IMR-90 (cell line): ENCODE measurements at regions not wholly inside any gene's neighbourhood (a gene's known extent, or its start where the extent isn't known, plus 50 kb on each side); places are given as distances from the start of the nearest gene placed in this dataset.

ENCODE experiments used
- ATAC-seq: fragments of 200-7000 bp; cut with Tn5 transposase; 2 replicates; pipeline ENCODE4 v1.9.1; 2020; ENCODE audit warnings: low read depth, mild to moderate bottlenecking, moderate library complexity
- BruUV-seq: library from RNA; stranded (reverse); fragments of 400-500 nt; replicated peaks from 2 replicates; lab custom pipeline; 2021; lab: Mats Ljungman, UMichigan
- CTCF ChIA-PET: fragments of 300-600 bp; formaldehyde crosslinking; extraction: SDS; loops from one replicate; lab custom pipeline; 2021; ENCODE audit warnings: antibody characterized with exemption; lab: Yijun Ruan, JAX
- POLR2A ChIA-PET: fragments of 300-600 bp; sonication (Branson Sonifier 250); formaldehyde crosslinking; loops from one replicate; lab custom pipeline; 2022; ENCODE audit warnings: antibody characterized with exemption; ENCODE audit not compliant: unreplicated experiment; lab: Charles Lee
- DNase-seq: peaks from one replicate; pipeline ENCODE4 v3.0.0; 2013
- H2AFZ ChIP-seq: replicated peaks from 2 replicates; pipeline ENCODE3; 2013; ENCODE audit warnings: low read length, mild to moderate bottlenecking; ENCODE audit not compliant: poor library complexity
- H2AK5ac ChIP-seq: 2 replicates; pipeline ENCODE4 v1.6.1; 2013; ENCODE audit warnings: low read depth, low read length, inconsistent platforms
- H2AK9ac ChIP-seq: replicated peaks from 2 replicates; pipeline ENCODE3; 2013; ENCODE audit warnings: mild to moderate bottlenecking, low read depth, low read length, moderate library complexity; ENCODE audit not compliant: poor library complexity
- H2BK120ac ChIP-seq: 2 replicates; pipeline ENCODE4 v1.6.1; 2013; ENCODE audit warnings: low read depth, low read length, inconsistent platforms
- H2BK15ac ChIP-seq: 3 replicates; pipeline ENCODE4 v1.6.1; 2013; ENCODE audit warnings: low read depth, low read length, inconsistent platforms
- H2BK20ac ChIP-seq: 2 replicates; pipeline ENCODE4 v1.6.1; 2013; ENCODE audit warnings: low read depth, mild to moderate bottlenecking, inconsistent platforms, low read length, moderate library complexity
- H2BK5ac ChIP-seq: 2 replicates; pipeline ENCODE4 v1.6.1; 2013; ENCODE audit warnings: mild to moderate bottlenecking, low read depth, low read length, inconsistent platforms; ENCODE audit not compliant: poor library complexity, severe bottlenecking
- H3K14ac ChIP-seq: replicated peaks from 2 replicates; pipeline ENCODE4 v1.6.1; 2013; ENCODE audit warnings: low read depth, low read length, inconsistent platforms
- H3K18ac ChIP-seq: 2 replicates; pipeline ENCODE4 v1.6.1; 2013; ENCODE audit warnings: low read depth, low read length, control low read depth
- H3K23ac ChIP-seq: 2 replicates; pipeline ENCODE4 v1.6.1; 2013; ENCODE audit warnings: low read depth, low read length, inconsistent platforms
- H3K27ac ChIP-seq: 2 replicates; pipeline ENCODE4 v1.5.1; 2013; ENCODE audit warnings: mild to moderate bottlenecking, control low read depth, low read length; ENCODE audit not compliant: insufficient read depth
- H3K27me3 ChIP-seq: 2 replicates; pipeline ENCODE4 v1.6.1; 2013; ENCODE audit warnings: low read length; ENCODE audit not compliant: control insufficient read depth, insufficient read depth
- H3K36me3 ChIP-seq: 2 replicates; pipeline ENCODE4 v1.6.1; 2013; ENCODE audit warnings: low read length, mixed read lengths; ENCODE audit not compliant: control insufficient read depth, insufficient read depth
- H3K4ac ChIP-seq: 2 replicates; pipeline ENCODE4 v1.6.1; 2013; ENCODE audit warnings: low read depth, low read length, inconsistent platforms
- H3K4me1 ChIP-seq: 2 replicates; pipeline ENCODE4 v1.6.1; 2013; ENCODE audit warnings: low read length, mixed read lengths; ENCODE audit not compliant: control insufficient read depth, insufficient read depth
- H3K4me2 ChIP-seq: 2 replicates; pipeline ENCODE4 v1.6.1; 2013; ENCODE audit warnings: low read depth, mild to moderate bottlenecking, control low read depth, low read length, moderate library complexity
- H3K4me3 ChIP-seq: 2 replicates; pipeline ENCODE4 v1.5.1; 2013; ENCODE audit warnings: low read depth, mild to moderate bottlenecking, control low read depth, low read length, moderate library complexity; ENCODE audit not compliant: insufficient read depth
- H3K56ac ChIP-seq: 2 replicates; pipeline ENCODE4 v1.6.1; 2013; ENCODE audit warnings: low read length, inconsistent platforms; ENCODE audit not compliant: insufficient read depth; ENCODE audit errors: extremely low read depth
- H3K79me1 ChIP-seq, 2 experiments: 2 replicates each; pipeline ENCODE4 v1.6.1; 2013; ENCODE audit warnings: low read length in 2 of 2, inconsistent platforms in 1 of 2, low read depth in 1 of 2
- H3K9ac ChIP-seq: 2 replicates; pipeline ENCODE4 v1.6.1; 2013; ENCODE audit warnings: low read depth, low read length, control low read depth
- H3K9me1 ChIP-seq: 2 replicates; pipeline ENCODE4 v1.6.1; 2013; ENCODE audit warnings: low read length, inconsistent platforms; ENCODE audit not compliant: insufficient read depth
- H3K9me3 ChIP-seq: 2 replicates; pipeline ENCODE4 v1.6.1; 2013; ENCODE audit warnings: low read length; ENCODE audit not compliant: control insufficient read depth, insufficient read depth
- H4K20me1 ChIP-seq: 2 replicates; pipeline ENCODE4 v1.6.1; 2013; ENCODE audit warnings: low read length, inconsistent platforms; ENCODE audit not compliant: insufficient read depth
- H4K5ac ChIP-seq: 2 replicates; pipeline ENCODE4 v1.6.1; 2013; ENCODE audit warnings: mild to moderate bottlenecking, low read depth, low read length, control low read depth
- H4K8ac ChIP-seq, 2 experiments: 2 replicates each; pipeline ENCODE4 v1.6.1; 2013; ENCODE audit warnings: low read depth in 2 of 2, low read length in 2 of 2, control low read depth in 1 of 2, inconsistent platforms in 1 of 2
- H4K91ac ChIP-seq: 2 replicates; pipeline ENCODE4 v1.6.1; 2013; ENCODE audit warnings: low read depth, low read length, inconsistent platforms; ENCODE audit not compliant: insufficient read depth
- BHLHE40 ChIP-seq: fragments of 150-350 bp; IDR thresholded peaks from 2 replicates; pipeline ENCODE4 v1.6.1; 2016; ENCODE audit warnings: mild to moderate bottlenecking, low read depth, low read length
- RAD21 ChIP-seq: IDR thresholded peaks from 2 replicates; pipeline ENCODE4 v1.6.1; 2012; ENCODE audit warnings: low read length, improper control_type of control experiment
- RCOR1 ChIP-seq: IDR thresholded peaks from 2 replicates; pipeline ENCODE4 v1.6.1; 2012; ENCODE audit warnings: mild to moderate bottlenecking, low read length, improper control_type of control experiment; ENCODE audit not compliant: insufficient replicate concordance
- RFX5 ChIP-seq: IDR thresholded peaks from 2 replicates; pipeline ENCODE4 v1.8.0; 2012; ENCODE audit warnings: low read depth, mild to moderate bottlenecking, low read length, moderate library complexity
- WGBS, 2 experiments: methylation state at CpG; one replicate each; pipeline versions ENCODE4 v1.1.5 to v1.1.7; 2013; ENCODE audit warnings: missing lambda C conversion rate in 2 of 2; ENCODE audit not compliant: insufficient read length in 1 of 2; ENCODE audit errors: extremely low coverage in 2 of 2; 5-methylcytosine and 5-hydroxymethylcytosine counted together
- dilution Hi-C: fragments of 300-500 bp; cut with HindIII; formaldehyde crosslinking; loops from one replicate; pipeline ENCODE4 v1.14.3; 2018; ENCODE audit warnings: low sequenced_read_pairs; ENCODE audit not compliant: unreplicated experiment
- in situ Hi-C: fragments of 300-500 bp; cut with MboI; formaldehyde crosslinking; loops from 3 replicates; pipeline ENCODE4 v1.14.3; 2019; ENCODE audit warnings: low sequenced_read_pairs, inconsistent platforms, mixed read lengths
- intact Hi-C: fragments of 100-400 bp; cut with micrococcal nuclease; formaldehyde crosslinking; loops from 2 replicates; pipeline ENCODE4 v1.10.0; 2022
- TF ChIP-seq, protein P1 (sequence below): fragments of 150-350 bp; IDR thresholded peaks from 2 replicates; pipeline ENCODE4 v1.6.1; 2017; ENCODE audit warnings: mild to moderate bottlenecking, antibody characterized with exemption, low read length, low read depth

DNA sequence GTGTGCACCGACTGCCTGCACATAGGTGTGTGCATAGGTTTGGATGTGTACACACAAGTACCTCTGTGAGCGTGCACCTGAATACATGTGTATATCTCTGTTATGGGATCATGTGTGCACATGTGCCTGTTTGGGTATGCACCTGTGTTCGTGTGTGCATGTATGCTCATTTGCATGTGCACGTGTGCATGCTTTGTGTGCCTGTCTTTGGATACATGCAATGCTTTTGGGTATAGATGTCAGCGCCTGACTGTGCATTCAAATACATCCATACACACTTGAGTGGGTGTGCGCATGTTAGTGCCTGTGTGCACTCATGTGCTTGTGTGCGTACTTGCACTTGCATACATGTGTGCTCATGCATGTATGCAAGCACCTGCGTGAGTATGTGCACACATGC is 258.1 kb downstream of the IRX2 start:
- dilution Hi-C loops = no loop called here
- no peaks in the 10 kb centered on the region for H3K4me1 ChIP-seq

More for the DNA sequence above, 258.1 kb downstream of the IRX2 start:
- Histone ChIP-seq H4K8ac (no peak overlapping the region), H3K9me3 (peaks cover 32% of the 10 kb centered on the region), H2BK20ac (no peak overlapping the region), H3K23ac (no peak overlapping the region), H2BK120ac (no peak overlapping the region), H3K79me1 (no peaks in the 10 kb centered on the region), H4K5ac (no peak overlapping the region), H3K27me3 (no peaks in the 10 kb centered on the region), H3K18ac (no peak overlapping the region), H2AK5ac (no peak overlapping the region), H3K36me3 (no peaks in the 10 kb centered on the region), H4K91ac (no peak overlapping the region), H3K27ac (no peak overlapping the region), H4K20me1 (no peaks in the 10 kb centered on the region), H3K4ac (no peak overlapping the region), H3K9ac (no peak overlapping the region), H3K4me3 (no peak overlapping the region), H3K14ac (no peak overlapping the region), H2AFZ (no peak overlapping the region), H3K9me1 (no peaks in the 10 kb centered on the region), H3K56ac (no peak overlapping the region), H2BK15ac (no peak overlapping the region), H2BK5ac (no peak overlapping the region), H3K4me2 (no peak overlapping the region), H2AK9ac (no peak overlapping the region)
- POLR2A ChIA-PET = no interaction called here
- in situ Hi-C loops (no loop called here), intact Hi-C loops (no loop called here)
- ATAC-seq = no peak
- CTCF ChIA-PET = no interaction called here
- no TSS peak for BruUV-seq
- TF ChIP-seq RCOR1 (no peak), BHLHE40 (no peak), RFX5 (no peak), RAD21 (no peak)
- TF ChIP-seq, protein P1, sequence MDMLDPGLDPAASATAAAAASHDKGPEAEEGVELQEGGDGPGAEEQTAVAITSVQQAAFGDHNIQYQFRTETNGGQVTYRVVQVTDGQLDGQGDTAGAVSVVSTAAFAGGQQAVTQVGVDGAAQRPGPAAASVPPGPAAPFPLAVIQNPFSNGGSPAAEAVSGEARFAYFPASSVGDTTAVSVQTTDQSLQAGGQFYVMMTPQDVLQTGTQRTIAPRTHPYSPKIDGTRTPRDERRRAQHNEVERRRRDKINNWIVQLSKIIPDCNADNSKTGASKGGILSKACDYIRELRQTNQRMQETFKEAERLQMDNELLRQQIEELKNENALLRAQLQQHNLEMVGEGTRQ = no peak
- DNase-seq = no peak
- 85% methylated on average over 2 of the region's 8 CpGs; no CpG with 5 or more reads in 1 of the 2 experiments for WGBS, 2 experiments
